ENCODE measurements at regions not wholly inside any gene's neighbourhood (a gene's known extent, or its start where the extent isn't known, plus 50 kb on each side); places are given as distances from the start of the nearest gene placed in this dataset.
"Not testable (repeated sequence)": the region's sequence is repeated elsewhere in the genome, so short reads cannot be mapped to it uniquely, and the experiment has no call there.

DNA sequence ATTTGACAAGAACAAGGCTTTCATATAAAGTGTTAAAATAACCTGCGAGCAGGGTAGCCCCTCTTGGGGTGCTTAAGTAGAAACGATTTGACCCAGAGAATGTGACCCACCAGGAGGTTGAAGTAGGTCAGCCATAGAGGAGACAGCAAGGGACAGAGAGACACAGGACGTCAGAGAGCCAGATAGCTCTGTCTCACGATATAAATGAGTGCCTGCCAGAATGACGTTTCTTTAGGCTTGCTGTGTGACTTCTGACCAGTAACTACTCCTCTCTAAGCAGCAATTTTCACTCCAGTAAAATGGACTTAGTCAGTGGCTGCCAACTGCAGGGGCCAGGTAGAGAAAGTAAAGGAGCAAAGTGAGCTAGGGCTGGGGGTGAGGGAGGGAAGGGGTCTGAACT is 473.0 kb upstream of the C16orf82 start:
- no peak for DNase-seq (ENCODE audit: low read depth)
- TF ChIP-seq, protein P1, sequence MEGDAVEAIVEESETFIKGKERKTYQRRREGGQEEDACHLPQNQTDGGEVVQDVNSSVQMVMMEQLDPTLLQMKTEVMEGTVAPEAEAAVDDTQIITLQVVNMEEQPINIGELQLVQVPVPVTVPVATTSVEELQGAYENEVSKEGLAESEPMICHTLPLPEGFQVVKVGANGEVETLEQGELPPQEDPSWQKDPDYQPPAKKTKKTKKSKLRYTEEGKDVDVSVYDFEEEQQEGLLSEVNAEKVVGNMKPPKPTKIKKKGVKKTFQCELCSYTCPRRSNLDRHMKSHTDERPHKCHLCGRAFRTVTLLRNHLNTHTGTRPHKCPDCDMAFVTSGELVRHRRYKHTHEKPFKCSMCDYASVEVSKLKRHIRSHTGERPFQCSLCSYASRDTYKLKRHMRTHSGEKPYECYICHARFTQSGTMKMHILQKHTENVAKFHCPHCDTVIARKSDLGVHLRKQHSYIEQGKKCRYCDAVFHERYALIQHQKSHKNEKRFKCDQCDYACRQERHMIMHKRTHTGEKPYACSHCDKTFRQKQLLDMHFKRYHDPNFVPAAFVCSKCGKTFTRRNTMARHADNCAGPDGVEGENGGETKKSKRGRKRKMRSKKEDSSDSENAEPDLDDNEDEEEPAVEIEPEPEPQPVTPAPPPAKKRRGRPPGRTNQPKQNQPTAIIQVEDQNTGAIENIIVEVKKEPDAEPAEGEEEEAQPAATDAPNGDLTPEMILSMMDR (IDR thresholded peaks at IDR 0.05; ENCODE audit: low read length, missing control alignments), result no peak
- H3K4me3 ChIP-seq (replicated peaks; ENCODE audit: low read depth, low read length), result no peak overlapping the region

DNA sequence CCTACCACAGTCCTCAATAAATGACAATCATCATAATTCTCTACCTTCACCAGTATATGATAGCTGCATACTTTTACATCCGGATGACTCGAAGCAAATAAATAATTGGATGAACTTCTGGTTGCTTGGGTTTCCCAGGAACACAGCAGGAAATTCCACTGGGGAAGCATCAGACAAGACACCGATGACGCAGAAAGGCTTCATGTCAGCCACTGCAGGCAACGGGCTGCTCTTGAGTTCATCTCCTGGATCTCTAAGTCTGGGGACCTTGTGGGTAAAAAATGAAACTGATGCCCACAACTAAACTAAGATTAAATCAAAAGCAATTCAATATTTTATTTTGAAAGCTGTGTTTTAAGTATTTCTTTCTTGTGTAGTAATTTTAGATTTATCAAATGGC is 472.1 kb upstream of the C16orf82 start:
- TF ChIP-seq, protein P1 (IDR thresholded peaks at IDR 0.05; ENCODE audit: low read length, missing control alignments), result no peak
- H3K4me3 ChIP-seq (replicated peaks; ENCODE audit: low read depth, low read length), result no peak overlapping the region
- no peak for DNase-seq (ENCODE audit: low read depth)

DNA sequence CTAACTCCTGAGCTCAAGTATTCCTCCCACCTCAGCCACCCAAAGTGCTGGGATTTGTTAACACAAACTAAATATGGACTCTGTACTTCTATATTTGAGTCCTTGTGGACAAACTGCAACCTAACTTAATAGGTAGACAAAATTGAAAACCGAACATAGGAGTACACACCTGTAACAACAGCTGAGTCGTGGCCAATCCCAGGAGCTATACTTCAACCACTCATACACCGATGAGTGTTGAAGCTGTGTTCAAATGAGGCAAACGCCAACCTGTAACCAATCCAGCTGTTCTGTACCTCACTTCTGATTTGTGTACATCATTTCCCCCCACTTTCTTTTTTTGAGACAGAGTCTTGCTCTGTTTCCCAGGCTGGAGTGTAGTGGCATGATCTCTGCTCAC is 471.5 kb upstream of the C16orf82 start:
- no peak overlapping the region for H3K4me3 ChIP-seq (replicated peaks; ENCODE audit: low read depth, low read length)

DNA sequence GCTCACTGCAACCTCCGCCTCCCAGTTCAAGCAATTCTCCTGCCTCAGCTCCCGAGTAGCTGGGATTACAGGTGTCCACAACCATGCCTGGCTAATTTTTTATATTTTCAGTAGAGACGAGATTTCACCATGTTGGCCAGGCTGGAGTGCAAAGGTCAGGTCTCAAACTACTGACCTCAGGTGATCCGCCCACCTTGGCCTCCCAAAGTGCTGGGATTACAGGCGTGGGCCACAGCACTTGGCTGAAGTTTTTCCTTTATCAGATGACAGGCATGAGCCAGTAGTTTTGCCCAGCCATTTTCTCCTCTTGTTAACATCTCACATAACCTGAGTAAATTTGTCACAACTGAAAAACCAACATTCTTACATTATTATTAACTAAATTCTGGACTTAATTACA is 470.7 kb upstream of the C16orf82 start:
- not testable (repeated sequence) for H3K4me3 ChIP-seq (replicated peaks; ENCODE audit: low read depth, low read length); DNase-seq (ENCODE audit: low read depth)

More for the DNA sequence above, 471.5 kb upstream of the C16orf82 start:
- no peak for DNase-seq (ENCODE audit: low read depth)
- TF ChIP-seq, protein P1 (IDR thresholded peaks at IDR 0.05; ENCODE audit: low read length, missing control alignments), result no peak

DNA sequence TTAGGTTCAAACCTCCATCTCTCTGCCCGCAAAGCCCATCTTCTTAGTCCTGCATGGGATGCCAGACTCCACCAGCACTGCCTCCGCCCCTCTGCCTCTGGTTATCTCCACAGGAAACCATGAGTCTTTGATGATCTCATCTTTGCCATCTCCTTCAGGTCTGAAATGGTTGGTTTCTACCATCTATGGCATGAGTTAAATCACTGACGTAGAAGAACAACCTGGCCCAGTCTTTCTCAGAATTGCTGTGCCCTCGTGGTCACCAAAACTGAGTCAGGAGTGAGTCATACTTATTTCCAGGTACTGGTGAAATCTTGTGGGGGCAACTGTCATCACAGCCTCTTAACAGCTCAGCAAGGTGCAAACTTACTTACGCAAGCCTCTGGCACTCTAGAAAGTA is 468.7 kb upstream of the C16orf82 start:
- TF ChIP-seq, protein P1 (IDR thresholded peaks at IDR 0.05; ENCODE audit: low read length, missing control alignments), result no peak
- no peak for DNase-seq (ENCODE audit: low read depth)
- no peak overlapping the region for H3K4me3 ChIP-seq (replicated peaks; ENCODE audit: low read depth, low read length)

DNA sequence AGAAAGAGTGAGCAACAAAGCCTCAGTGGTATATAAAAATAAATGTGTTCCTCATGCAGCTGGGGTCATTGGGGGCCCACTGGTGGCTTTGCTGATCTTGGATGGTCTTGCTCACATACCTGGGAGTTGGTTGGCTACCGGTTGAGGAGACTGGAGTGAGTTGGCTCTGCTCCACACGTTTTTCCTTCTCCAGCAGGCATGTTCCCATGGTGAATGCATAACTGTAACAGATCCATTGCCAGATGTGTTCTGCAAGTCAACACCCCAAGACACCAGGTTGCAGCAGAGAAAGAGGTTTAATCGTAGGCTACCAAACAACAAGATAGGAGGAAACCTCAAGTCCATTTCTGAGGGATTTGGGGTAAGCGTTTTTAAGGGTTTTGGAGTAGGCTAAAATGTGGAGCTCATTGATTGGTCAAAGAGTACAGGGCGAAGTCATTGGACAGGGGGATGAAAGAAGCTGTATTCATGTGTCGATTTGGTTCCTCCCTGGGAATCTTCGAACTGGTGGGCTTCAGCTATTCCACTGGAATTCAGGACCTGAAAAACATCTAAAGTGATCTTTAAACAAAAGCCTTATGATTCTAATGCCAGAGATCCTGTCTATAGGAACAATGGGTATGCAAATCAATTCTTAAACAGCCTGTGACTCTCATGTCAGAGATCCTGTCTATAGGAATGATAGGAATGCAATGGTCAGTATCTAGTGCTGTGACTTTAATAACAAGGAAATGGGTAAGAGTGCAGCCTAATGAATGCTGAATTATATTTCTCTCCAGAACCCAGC is 467.5 kb upstream of the C16orf82 start:
- DNase-seq (ENCODE audit: low read depth), result no peak
- H3K4me3 ChIP-seq (replicated peaks; ENCODE audit: low read depth, low read length), result no peak overlapping the region
- TF ChIP-seq, protein P1 (IDR thresholded peaks at IDR 0.05; ENCODE audit: low read length, missing control alignments), result no peak

DNA sequence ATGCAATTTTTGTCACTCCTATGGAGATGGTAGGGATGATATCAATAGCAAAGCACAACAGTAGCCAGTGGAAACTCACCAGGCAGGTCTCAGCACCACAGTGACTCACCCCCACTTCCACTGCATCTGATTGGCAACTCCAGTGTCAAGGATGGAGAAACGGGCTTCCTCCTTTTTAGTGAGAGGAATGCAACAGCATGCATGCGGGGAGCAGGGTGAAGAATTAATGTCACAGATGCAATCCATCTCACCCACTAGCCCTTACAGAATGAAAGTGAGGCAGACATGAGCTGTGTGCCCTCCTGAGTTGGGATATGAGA is 467.0 kb upstream of the C16orf82 start:
- no peak overlapping the region for H3K4me3 ChIP-seq (replicated peaks; ENCODE audit: low read depth, low read length)
- DNase-seq (ENCODE audit: low read depth), result no peak
- TF ChIP-seq, protein P1 (IDR thresholded peaks at IDR 0.05; ENCODE audit: low read length, missing control alignments), result no peak
